Calu3 (cell line): ENCODE measurements at regions not wholly inside any gene's neighbourhood (a gene's known extent, or its start where the extent isn't known, plus 50 kb on each side); places are given as distances from the start of the nearest gene placed in this dataset.

ENCODE experiments used
- BruUV-seq: library from RNA; stranded (reverse); fragments of 400-500 nt; replicated peaks from 2 replicates; lab custom pipeline; 2021; lab: Mats Ljungman, UMichigan
- CTCF ChIA-PET: fragments of 300-600 bp; sonication (Branson Sonifier 250); formaldehyde crosslinking; loops from one replicate; lab custom pipeline; 2022; ENCODE audit warnings: antibody characterized with exemption; lab: Charles Lee
- DNase-seq: peaks from one replicate; pipeline ENCODE4 v3.0.0; 2022
- H3K27ac Mint-ChIP-seq: one replicate; pipeline ENCODE4 v1.8.0; 2022; ENCODE audit warnings: mixed read lengths; ENCODE audit not compliant: unreplicated experiment
- H3K27me3 Mint-ChIP-seq: one replicate; pipeline ENCODE4 v1.8.0; 2022; ENCODE audit warnings: mixed read lengths; ENCODE audit not compliant: unreplicated experiment
- H3K36me3 Mint-ChIP-seq: one replicate; pipeline ENCODE4 v1.8.0; 2022; ENCODE audit warnings: mild to moderate bottlenecking, moderate library complexity, mixed read lengths; ENCODE audit not compliant: insufficient read depth, unreplicated experiment
- H3K4me1 Mint-ChIP-seq: one replicate; pipeline ENCODE4 v1.8.0; 2022; ENCODE audit warnings: mild to moderate bottlenecking, low read depth, mixed read lengths; ENCODE audit not compliant: unreplicated experiment
- H3K4me3 Mint-ChIP-seq: one replicate; pipeline ENCODE4 v1.8.0; 2022; ENCODE audit warnings: mild to moderate bottlenecking, low read depth, moderate library complexity, mixed read lengths; ENCODE audit not compliant: unreplicated experiment
- H3K9me3 Mint-ChIP-seq: one replicate; pipeline ENCODE4 v1.8.0; 2022; ENCODE audit warnings: low read depth, mixed read lengths; ENCODE audit not compliant: unreplicated experiment
- intact Hi-C: fragments of 100-400 bp; cut with micrococcal nuclease; formaldehyde crosslinking; loops from one replicate; pipeline ENCODE4 v1.10.0; 2022; ENCODE audit not compliant: unreplicated experiment
- TF ChIP-seq, protein P1 (sequence below): fragments of 200-600 bp; IDR thresholded peaks from one replicate; pipeline ENCODE4 v1.8.0; 2022; ENCODE audit warnings: antibody characterized with exemption; ENCODE audit not compliant: unreplicated experiment

DNA sequence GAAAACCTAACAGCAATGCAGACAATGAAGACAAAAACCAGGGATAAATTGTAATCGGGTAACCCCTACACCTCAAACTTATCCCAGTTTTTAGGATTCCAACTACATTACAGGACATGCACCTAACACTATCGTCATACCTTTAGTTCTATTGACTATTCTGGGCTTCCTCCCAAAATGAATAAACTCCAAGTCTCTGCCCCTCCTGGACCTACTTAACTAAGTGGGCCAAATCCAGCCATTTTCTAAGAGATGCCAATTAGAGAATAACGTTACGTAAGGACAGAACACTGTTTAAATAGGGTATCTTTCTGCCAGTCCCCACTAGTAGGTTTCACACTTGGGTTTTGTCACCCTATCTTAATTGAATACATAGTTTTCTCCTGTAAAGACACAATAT is 253.1 kb upstream of the MKLN1 start:
- Mint-ChIP-seq H3K4me3 (no peak overlapping the region), H3K4me1 (peaks cover 11% of the 10 kb centered on the region), H3K27ac (no peak overlapping the region), H3K9me3 (no peaks in the 10 kb centered on the region), H3K36me3 (peaks cover 6% of the 10 kb centered on the region), H3K27me3 (no peaks in the 10 kb centered on the region)
- intact Hi-C loops: loop anchor here (5.0 kb wide), 1 partner anchor 33 kb away; no protein-coding TSS in a partner anchor
- CTCF ChIA-PET: no interaction called here
- TF ChIP-seq, protein P1, sequence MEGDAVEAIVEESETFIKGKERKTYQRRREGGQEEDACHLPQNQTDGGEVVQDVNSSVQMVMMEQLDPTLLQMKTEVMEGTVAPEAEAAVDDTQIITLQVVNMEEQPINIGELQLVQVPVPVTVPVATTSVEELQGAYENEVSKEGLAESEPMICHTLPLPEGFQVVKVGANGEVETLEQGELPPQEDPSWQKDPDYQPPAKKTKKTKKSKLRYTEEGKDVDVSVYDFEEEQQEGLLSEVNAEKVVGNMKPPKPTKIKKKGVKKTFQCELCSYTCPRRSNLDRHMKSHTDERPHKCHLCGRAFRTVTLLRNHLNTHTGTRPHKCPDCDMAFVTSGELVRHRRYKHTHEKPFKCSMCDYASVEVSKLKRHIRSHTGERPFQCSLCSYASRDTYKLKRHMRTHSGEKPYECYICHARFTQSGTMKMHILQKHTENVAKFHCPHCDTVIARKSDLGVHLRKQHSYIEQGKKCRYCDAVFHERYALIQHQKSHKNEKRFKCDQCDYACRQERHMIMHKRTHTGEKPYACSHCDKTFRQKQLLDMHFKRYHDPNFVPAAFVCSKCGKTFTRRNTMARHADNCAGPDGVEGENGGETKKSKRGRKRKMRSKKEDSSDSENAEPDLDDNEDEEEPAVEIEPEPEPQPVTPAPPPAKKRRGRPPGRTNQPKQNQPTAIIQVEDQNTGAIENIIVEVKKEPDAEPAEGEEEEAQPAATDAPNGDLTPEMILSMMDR: no peak
- BruUV-seq: no TSS peak
- DNase-seq: no peak

DNA sequence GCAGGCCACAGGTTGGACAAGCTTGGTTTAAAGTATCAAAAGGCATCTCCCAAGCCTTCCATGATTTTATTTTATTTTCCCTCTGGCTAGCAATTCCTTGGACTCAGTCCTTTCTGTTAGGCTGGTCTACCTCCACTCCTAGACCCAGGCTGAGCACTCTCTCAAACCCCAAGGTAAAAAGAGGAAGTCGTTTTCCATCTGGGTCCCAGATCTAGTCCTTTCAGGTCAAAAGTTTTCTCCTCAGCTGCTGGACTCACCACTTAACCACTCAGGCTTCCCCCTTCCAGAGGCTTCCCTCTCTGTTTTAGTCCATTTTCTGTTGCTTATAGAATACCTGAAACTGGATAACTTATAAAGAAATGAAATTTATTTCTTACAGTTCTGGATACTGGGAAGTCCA is 252.3 kb upstream of the MKLN1 start:
- DNase-seq: no peak
- intact Hi-C loops: no loop called here
- no peaks in the 10 kb centered on the region for H3K27me3 Mint-ChIP-seq
- TF ChIP-seq, protein P1: no peak
- no peak overlapping the region for H3K27ac Mint-ChIP-seq
- H3K36me3 Mint-ChIP-seq: peaks cover 6% of the 10 kb centered on the region
- BruUV-seq: no TSS peak
- H3K9me3 Mint-ChIP-seq: no peaks in the 10 kb centered on the region
- CTCF ChIA-PET: no interaction called here
- peaks cover 10% of the 10 kb centered on the region for H3K4me1 Mint-ChIP-seq
- H3K4me3 Mint-ChIP-seq: no peak overlapping the region

DNA sequence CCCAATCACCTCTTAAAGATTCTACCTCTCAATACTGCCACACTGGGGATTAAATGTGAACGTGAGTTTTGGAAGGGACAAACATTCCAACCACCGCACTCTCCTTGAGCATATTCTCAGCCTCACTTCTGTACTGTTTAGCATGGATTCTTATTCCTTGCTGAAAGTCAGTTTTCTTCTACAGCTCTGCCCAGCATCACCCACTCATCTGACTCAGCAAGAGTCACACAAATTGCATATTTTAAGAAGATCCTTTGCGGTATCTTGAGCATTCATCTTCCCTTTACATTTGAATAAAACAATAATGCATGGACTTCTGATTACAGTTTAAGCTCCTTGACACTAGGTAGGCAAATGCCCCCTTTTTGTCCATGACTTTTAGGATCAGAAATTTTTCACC is 251.6 kb upstream of the MKLN1 start:
- no TSS peak for BruUV-seq
- H3K27ac Mint-ChIP-seq: no peak overlapping the region
- DNase-seq: no peak

DNA sequence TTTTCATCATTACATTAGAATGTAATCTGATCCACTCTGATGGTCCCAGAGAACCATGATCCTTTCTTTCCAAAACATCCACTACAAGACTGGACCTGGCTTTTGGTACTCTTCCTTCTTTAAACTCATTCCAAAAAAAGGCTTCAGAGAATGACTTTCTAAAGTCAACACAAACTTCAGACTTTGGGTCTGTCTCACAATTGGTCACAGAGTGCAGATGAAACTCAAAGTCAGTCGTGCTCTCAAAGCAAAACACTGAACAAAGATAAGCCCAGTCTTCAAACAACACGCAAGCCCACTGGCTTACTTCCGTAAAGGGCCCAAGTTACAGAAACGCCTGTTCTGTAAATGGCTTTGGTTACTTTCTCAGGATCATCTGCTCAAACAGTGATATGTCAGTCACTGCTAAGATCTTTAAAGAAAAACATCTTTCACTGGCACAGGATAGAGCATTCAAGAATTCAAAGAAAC is 250.9 kb upstream of the MKLN1 start:
- intact Hi-C loops: no loop called here
- peaks cover 6% of the 10 kb centered on the region for H3K36me3 Mint-ChIP-seq
- H3K27me3 Mint-ChIP-seq: no peaks in the 10 kb centered on the region
- H3K9me3 Mint-ChIP-seq: no peaks in the 10 kb centered on the region
- BruUV-seq: no TSS peak
- no peak overlapping the region for H3K27ac Mint-ChIP-seq
- no peak overlapping the region for H3K4me3 Mint-ChIP-seq
- CTCF ChIA-PET: no interaction called here
- peaks cover 10% of the 10 kb centered on the region for H3K4me1 Mint-ChIP-seq
- TF ChIP-seq, protein P1: no peak
- DNase-seq: no peak

More for the DNA sequence above, 251.6 kb upstream of the MKLN1 start:
- no peaks in the 10 kb centered on the region for H3K27me3 Mint-ChIP-seq
- H3K36me3 Mint-ChIP-seq: peaks cover 6% of the 10 kb centered on the region
- TF ChIP-seq, protein P1: no peak
- no peak overlapping the region for H3K4me3 Mint-ChIP-seq
- no peaks in the 10 kb centered on the region for H3K9me3 Mint-ChIP-seq
- CTCF ChIA-PET: no interaction called here
- peaks cover 10% of the 10 kb centered on the region for H3K4me1 Mint-ChIP-seq
- intact Hi-C loops: no loop called here
